Kidney tubule cell (primary cell): ENCODE measurements at regions not wholly inside any gene's neighbourhood (a gene's known extent, or its start where the extent isn't known, plus 50 kb on each side); places are given as distances from the start of the nearest gene placed in this dataset.

Source experiments
- DNase-seq: peaks from one replicate; pipeline ENCODE4 v3.0.0-alpha.2; 2018; ENCODE audit warnings: low spot score

DNA sequence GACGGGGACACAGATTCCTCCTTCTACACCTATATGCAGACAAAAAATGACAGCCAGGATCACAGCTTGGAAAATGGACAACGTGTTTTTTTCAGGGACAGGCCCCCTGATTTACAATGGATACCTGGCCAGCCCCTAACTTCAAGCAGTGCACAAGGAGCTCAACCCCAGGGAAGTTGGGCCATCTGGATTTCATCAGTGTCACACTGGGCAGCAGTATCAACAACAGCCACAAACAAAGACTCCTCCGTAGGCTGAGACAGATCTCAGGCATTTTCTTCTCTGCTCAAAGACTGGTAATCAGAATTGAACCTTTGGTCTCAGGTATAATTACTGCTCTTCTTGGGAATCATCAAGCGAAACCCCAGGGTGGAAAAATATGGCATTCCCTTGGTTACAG, 374.0 kb downstream of the ZNF608 start:
- no peak for DNase-seq

- no peak for DNase-seq
Observed at GRCh38 chr5:124371111-124371706, 375.2 kb downstream of the ZNF608 start.

DNA sequence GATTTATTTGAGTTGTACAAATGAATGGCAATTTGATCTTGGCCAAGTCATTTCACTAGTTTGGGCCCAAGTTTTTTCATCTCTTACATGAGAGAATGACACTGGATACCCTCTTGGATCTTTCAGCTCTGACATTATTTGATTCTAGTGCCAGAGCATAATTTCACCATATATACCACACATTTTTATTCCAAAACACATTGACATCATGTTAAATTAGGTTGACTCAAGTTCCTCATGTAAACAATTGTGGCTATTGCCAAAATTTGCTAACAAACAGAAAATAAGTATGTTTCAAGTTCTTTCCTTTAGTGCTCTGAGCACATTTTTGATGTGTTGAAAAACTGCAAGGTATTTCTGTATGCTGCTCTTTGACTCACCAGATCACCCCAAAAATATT, 375.8 kb downstream of the ZNF608 start:
- DNase-seq, result no peak

GRCh38 chr5:124365361-124365801, 381.1 kb downstream of the ZNF608 start:
- DNase-seq, result no peak

GRCh38 chr5:124355928-124356327, 390.5 kb downstream of the ZNF608 start:
- DNase-seq, result no peak

DNA sequence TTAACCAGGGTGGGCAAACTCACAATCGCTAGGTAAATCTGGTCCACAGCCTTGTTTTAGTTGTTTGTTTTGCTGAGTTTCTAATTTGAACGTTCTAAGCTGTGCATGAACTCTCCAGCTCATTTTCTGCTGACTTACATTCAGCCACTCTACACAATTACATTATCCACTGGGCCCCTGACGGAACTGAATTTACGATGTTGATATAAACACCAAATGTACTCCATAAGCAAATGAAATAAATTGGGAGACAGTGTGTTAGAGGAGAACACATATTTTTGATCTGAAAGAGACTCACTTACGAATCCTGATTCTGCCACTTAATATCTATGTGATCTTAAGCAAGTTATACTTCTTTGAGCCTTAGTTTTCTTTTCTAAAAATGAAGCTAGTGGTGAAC, 393.4 kb downstream of the ZNF608 start:
- DNase-seq, result no peak

DNA sequence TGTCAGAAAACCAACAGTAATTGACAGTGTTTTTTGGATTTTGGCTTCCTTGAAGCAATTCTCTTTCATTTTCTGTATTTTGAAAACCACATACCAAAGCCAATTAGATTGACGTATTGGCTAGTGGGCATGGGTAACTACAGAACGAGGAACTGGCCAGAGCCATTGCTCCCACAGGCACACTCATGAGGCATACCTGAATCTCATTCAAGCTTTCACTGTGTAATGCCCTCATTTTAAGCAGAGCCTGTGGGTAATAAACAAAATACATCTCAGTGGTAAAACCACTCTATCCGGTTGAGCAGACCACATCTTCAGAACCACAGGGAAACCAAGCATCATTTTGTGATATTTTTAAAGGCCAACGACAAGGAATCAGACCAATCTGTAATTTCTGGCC, 394.1 kb downstream of the ZNF608 start:
- DNase-seq, result peak; percentile 55

DNA sequence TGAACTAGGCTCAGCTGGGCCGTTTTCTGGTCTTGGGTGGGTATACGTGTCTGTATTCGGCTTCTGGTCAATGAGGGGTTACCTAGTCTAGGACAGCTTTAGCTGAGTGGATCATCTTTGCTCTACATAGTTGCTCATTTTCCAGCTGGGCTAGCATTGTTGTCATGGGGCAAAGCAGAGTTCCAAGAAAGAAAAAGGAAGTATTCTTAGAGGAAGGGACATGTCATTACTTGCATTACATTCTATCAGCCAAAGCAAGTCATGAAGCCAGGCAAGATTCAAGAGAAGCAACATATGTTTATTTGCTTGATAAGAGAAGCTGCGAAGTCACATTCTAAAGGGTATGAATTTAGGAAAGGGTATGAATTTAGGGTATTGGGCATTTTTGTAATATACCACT, 396.5 kb downstream of the ZNF608 start:
- DNase-seq, result no peak

GRCh38 chr5:124343451-124343867, 403.0 kb downstream of the ZNF608 start:
- peak; percentile 85 for DNase-seq

GRCh38 chr5:124342986-124343385, 403.5 kb downstream of the ZNF608 start:
- no peak for DNase-seq

DNA sequence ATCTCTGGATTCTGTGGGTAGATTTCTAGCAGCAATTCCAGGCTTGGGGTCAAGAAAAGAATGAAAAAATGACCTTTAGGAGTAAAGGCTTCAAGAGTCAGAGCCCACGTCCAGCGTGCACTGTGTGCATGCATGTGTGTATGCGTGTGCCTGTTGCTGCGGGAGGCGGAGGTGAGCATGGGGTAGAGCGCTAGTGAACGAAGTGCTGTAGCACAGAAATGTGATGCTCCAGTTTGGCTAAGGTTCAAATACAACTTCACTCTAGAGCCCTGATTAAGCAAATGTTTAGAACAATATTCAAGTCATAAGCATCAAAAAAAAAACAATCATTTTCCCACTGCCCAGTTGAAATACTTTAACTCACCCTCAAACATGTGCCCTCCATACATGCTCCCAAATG, 403.9 kb downstream of the ZNF608 start:
- no peak for DNase-seq

- no peak for DNase-seq
Observed at GRCh38 chr5:124342027-124342471, 404.4 kb downstream of the ZNF608 start.

DNA sequence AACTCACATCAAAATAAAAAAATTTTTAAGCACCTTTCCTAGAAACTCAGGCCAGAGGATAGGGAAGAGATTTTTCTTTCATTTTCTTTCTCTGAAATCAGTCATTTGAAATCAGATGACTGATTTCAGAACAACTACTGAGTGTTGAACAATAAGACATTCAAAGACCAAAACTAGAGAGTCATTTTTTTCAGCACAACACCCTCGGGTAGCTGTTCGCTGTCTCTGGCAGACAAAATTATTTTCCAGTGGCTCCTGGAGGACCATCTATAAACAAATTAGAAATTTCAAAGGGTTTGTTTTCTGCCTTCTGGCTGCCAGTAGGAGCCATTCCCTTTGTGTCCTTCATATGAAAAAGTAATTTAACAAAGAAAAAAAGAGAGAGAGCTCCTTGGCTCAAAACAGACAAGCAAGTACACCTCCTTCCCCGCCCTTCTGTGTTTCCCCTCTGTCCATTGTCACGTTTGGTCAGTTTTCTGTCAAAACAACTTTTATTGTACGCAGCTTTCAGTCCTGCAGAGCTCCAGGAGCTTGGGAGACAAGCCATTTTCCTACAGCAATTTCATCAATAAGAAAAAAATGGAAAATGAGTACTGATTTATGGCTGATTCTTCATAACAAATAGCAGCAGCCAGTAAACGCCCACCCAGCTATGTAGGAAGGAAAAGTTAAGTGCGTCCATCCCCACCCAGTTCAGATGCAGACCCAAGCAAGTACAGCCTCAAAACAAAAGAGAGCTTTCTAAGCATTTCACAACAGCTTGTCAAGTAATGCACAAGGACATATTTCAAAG, 405.2 kb downstream of the ZNF608 start:
- DNase-seq, result no peak

GRCh38 chr5:124337996-124338395, 408.4 kb downstream of the ZNF608 start:
- no peak for DNase-seq

GRCh38 chr5:124333298-124333979, 413.0 kb downstream of the ZNF608 start:
- no peak for DNase-seq

- DNase-seq, result no peak
Observed at GRCh38 chr5:124332273-124332672, 414.2 kb downstream of the ZNF608 start.

- peak; percentile 14 for DNase-seq
Observed at GRCh38 chr5:124330595-124331220, 415.7 kb downstream of the ZNF608 start.

DNA sequence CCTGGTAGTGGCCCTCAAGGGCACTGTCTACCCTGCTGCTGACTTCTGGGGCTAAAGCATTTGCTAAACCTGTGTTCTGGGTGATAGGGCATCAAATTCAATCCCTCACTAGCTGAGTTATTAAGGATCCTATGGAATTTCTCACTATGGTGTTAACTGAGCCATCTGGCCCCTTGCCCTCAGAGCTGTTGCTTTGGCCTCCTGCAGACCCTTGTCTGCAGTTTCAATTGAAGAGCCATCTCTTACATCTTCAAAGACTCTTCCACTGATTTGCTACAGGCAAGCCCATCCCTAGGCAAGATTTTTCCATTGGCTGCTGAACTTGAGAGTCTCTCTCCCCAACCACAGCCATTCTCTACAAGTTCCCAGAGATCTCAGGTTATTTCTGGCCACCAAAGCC, 418.2 kb downstream of the ZNF608 start:
- no peak for DNase-seq

GRCh38 chr5:124318661-124319060, 427.8 kb downstream of the ZNF608 start:
- no peak for DNase-seq

DNA sequence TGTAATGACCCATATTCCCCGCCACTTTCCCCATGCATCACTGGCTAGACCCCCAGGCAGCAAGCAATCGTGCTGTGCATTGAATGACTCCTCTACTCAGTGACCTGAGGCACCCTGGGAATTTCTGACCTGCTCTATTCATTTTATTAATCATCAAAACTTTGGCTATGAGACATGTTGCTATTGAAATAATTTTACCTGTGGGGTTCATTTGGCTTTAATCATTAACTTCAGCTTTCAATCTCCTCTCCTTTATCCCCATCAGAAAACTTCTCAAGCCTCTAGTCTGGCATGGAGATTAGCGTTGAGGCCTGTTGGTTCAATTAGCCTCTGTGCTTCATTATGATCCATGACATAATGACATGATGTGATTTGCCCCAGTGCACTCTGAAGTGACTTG, 429.0 kb downstream of the ZNF608 start:
- DNase-seq, result peak; percentile 76

DNA sequence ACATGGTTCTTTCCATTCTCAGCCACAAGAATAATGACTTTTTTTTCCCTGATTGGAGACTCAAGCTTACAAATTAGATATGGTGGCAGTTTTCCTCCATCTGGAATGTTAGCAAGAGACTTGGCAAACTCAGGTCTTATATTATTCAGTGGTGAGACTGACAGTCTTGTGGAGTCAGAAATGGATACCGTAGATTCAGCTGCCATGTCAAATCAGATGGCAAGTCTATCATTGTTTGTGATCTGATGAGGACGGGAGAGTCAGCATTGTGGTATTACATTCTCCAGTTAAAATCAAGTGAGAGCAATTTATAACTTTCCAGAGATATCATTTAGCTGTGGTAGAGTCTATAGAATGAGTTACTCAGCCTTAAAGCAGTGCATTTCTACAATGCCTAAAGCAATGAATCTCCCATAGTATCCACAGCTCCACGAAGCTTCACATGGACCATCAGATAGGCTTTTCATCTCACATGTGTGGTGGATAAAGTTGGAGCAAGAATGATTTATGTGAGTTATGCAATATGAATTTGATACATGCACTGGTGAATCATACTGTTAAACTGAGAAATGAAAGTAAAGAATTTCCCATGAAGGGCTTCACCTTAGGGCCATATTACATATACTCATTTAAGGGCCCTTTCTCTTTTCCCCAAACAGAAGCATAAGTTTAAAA, 430.6 kb downstream of the ZNF608 start:
- DNase-seq, result peak; percentile 20

GRCh38 chr5:124310453-124310852, 436.0 kb downstream of the ZNF608 start:
- no peak for DNase-seq
